GM23248 (cell line): ENCODE measurements at regions not wholly inside any gene's neighbourhood (a gene's known extent, or its start where the extent isn't known, plus 50 kb on each side); places are given as distances from the start of the nearest gene placed in this dataset.
"Not testable (repeated sequence)": the region's sequence is repeated elsewhere in the genome, so short reads cannot be mapped to it uniquely, and the experiment has no call there.

Source experiments
- DNase-seq: peaks from one replicate; pipeline ENCODE4 v3.0.0-alpha.2; 2015
- H2AFZ ChIP-seq: fragments of 200-600 bp; sonication (generic); 2 replicates; pipeline ENCODE4 v1.6.1; 2016; ENCODE audit warnings: antibody characterized with exemption
- H3F3A ChIP-seq: fragments of 200-600 bp; sonication (generic); 2 replicates; pipeline ENCODE4 v1.6.1; 2016; ENCODE audit warnings: mild to moderate bottlenecking, antibody characterized with exemption, mixed run types; ENCODE audit not compliant: insufficient read depth
- H3K27ac ChIP-seq: fragments of 200-600 bp; sonication (generic); 2 replicates; pipeline ENCODE4 v1.5.1; 2016; ENCODE audit warnings: mild to moderate bottlenecking
- H3K27me3 ChIP-seq: fragments of 200-600 bp; sonication (generic); replicated peaks from 2 replicates; pipeline ENCODE4 v1.6.1; 2016; ENCODE audit warnings: mild to moderate bottlenecking; ENCODE audit not compliant: insufficient read depth
- H3K36me3 ChIP-seq: fragments of 200-600 bp; sonication (generic); 2 replicates; pipeline ENCODE4 v1.6.1; 2016; ENCODE audit warnings: low read depth, mild to moderate bottlenecking
- H3K4me1 ChIP-seq: fragments of 200-600 bp; sonication (generic); 2 replicates; pipeline ENCODE4 v1.6.1; 2016; ENCODE audit warnings: mild to moderate bottlenecking; ENCODE audit not compliant: insufficient read depth
- H3K4me2 ChIP-seq: fragments of 200-600 bp; sonication (generic); one replicate; pipeline ENCODE4 v1.6.1; 2016; ENCODE audit warnings: mild to moderate bottlenecking; ENCODE audit not compliant: unreplicated experiment
- H3K4me3 ChIP-seq: fragments of 200-600 bp; sonication (generic); 2 replicates; pipeline ENCODE4 v1.5.1; 2016; ENCODE audit warnings: mild to moderate bottlenecking
- H3K79me2 ChIP-seq: fragments of 200-600 bp; sonication (generic); 2 replicates; pipeline ENCODE4 v1.6.1; 2016; ENCODE audit warnings: mild to moderate bottlenecking; ENCODE audit not compliant: insufficient read depth
- H3K9ac ChIP-seq: fragments of 200-600 bp; sonication (generic); 2 replicates; pipeline ENCODE4 v1.6.1; 2016; ENCODE audit warnings: mild to moderate bottlenecking
- H3K9me2 ChIP-seq: fragments of 200-600 bp; sonication (generic); 2 replicates; pipeline ENCODE4 v1.6.1; 2016; ENCODE audit warnings: mixed run types, mild to moderate bottlenecking, moderate library complexity; ENCODE audit not compliant: insufficient read depth
- H3K9me3 ChIP-seq: fragments of 200-600 bp; sonication (generic); one replicate; pipeline ENCODE4 v1.6.1; 2017; ENCODE audit warnings: low read depth
- H4K20me1 ChIP-seq: fragments of 200-600 bp; sonication (generic); 2 replicates; pipeline ENCODE4 v1.6.0; 2016; ENCODE audit not compliant: insufficient read depth
- EZH2 ChIP-seq: fragments of 200-600 bp; sonication (generic); IDR thresholded peaks from 2 replicates; pipeline ENCODE4 v1.6.1; 2018; ENCODE audit warnings: antibody characterized with exemption, mild to moderate bottlenecking; ENCODE audit not compliant: insufficient read depth, poor library complexity, severe bottlenecking
- EZH2phosphoT487 ChIP-seq: fragments of 200-600 bp; sonication (generic); IDR thresholded peaks from 2 replicates; pipeline ENCODE4 v1.6.1; 2018; ENCODE audit warnings: antibody characterized with exemption, moderate library complexity, mild to moderate bottlenecking, low read depth; ENCODE audit not compliant: insufficient read depth
- WGBS, 2 experiments: methylation state at CpG; one replicate each; pipeline ENCODE4 v1.1.6; 2015 to 2017; ENCODE audit warnings: low lambda C conversion rate in 2 of 2, low coverage in 1 of 2; ENCODE audit errors: missing lambda C conversion rate in 2 of 2; 5-methylcytosine and 5-hydroxymethylcytosine counted together
- in situ Hi-C: fragments of 300-500 bp; cut with MboI; formaldehyde crosslinking; loops from 2 replicates; pipeline ENCODE4 v1.15.0; 2020

DNA sequence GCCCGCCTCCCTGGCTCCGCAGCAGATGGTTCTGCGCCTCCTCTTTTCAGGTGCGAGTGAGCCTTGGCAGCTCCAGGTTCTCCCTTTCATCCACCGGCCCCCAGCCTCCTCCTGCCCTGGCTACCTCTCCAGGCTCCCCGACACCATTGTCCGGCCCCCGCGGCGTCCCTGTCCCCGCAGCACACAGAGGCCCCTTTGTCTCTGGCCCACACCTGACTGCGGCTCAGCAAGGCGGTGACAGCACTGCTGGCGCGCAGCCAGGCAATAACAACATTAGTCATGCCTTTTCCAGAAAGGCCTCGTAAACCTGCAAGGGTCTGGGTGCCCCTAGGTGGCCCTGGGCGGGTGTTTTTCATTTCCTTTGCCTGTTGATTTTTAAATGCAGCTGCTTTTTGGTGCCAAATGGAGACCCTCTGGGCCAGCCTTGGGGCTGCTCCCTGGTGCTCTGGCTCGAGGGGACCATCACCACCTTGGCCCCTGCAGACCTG is 73.2 kb upstream of the MEDAG start:
- Histone ChIP-seq H2AFZ (no peak overlapping the region), H3K9ac (no peak overlapping the region), H3K9me2 (no peaks in the 10 kb centered on the region), H4K20me1 (no peaks in the 10 kb centered on the region), H3K4me3 (no peak overlapping the region), H3F3A (0 out of 2 replicates have a peak, but pooled peaks cover 7% of the 10 kb centered on the region), H3K27me3 (no peaks in the 10 kb centered on the region), H3K4me2 (no peak overlapping the region), H3K9me3 (no peaks in the 10 kb centered on the region), H3K36me3 (no peaks in the 10 kb centered on the region), H3K4me1 (peaks cover 26% of the 10 kb centered on the region), H3K79me2 (no peaks in the 10 kb centered on the region), H3K27ac (no peak overlapping the region)
- no peak for TF ChIP-seq EZH2
- no peak for TF ChIP-seq EZH2phosphoT487
- 48% methylated on average over 14 to 18 of the region's 18 CpGs for WGBS, 2 experiments
- in situ Hi-C loops, result no loop called here
- DNase-seq, result peak; percentile 55

DNA sequence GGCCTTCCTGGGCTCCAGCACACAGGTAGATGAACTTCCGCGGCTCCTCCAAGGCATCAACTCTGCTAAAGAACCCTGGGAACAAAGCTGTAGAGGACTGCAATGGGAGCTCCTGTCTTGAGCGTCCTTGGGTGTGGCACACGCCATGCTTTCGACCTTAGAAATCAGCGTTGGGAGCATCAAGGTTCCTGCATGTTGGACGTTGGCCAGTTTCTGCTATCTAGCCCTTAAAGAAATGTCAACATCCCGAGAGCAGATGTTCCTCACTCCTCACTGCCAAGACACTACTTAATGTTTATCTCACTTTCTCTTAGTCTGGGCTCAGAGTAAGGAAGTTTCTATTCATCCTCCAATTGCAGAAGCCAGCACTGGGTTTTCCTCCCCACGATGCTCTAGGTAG is 70.6 kb upstream of the MEDAG start:
- H4K20me1 ChIP-seq, result no peaks in the 10 kb centered on the region
- DNase-seq, result no peak
- H3K4me3 ChIP-seq, result no peak overlapping the region
- no peak overlapping the region for H3K9ac ChIP-seq
- H2AFZ ChIP-seq, result no peak overlapping the region
- no peaks in the 10 kb centered on the region for H3F3A ChIP-seq
- no peaks in the 10 kb centered on the region for H3K36me3 ChIP-seq
- H3K27ac ChIP-seq, result no peak overlapping the region
- H3K4me1 ChIP-seq, result peaks cover 5% of the 10 kb centered on the region; the same call in 1 of the 2 replicates
- in situ Hi-C loops, result no loop called here
- no peaks in the 10 kb centered on the region for H3K27me3 ChIP-seq
- no peaks in the 10 kb centered on the region for H3K9me2 ChIP-seq
- H3K9me3 ChIP-seq, result no peaks in the 10 kb centered on the region
- WGBS, 2 experiments, result 30 to 32% methylated on average over 9 of the region's 9 CpGs
- H3K79me2 ChIP-seq, result no peaks in the 10 kb centered on the region
- H3K4me2 ChIP-seq, result no peak overlapping the region
- no peak for TF ChIP-seq EZH2phosphoT487

- no peaks in the 10 kb centered on the region for H3K79me2 ChIP-seq
- no peaks in the 10 kb centered on the region for H4K20me1 ChIP-seq
- H3K4me2 ChIP-seq, result no peak overlapping the region
- DNase-seq, result no peak
- WGBS, 2 experiments, result 87 to 93% methylated on average over 11 of the region's 11 CpGs
- no peaks in the 10 kb centered on the region for H3F3A ChIP-seq
- H3K4me1 ChIP-seq, result no peaks in the 10 kb centered on the region
- no peaks in the 10 kb centered on the region for H3K9me2 ChIP-seq
- no peak overlapping the region for H3K27ac ChIP-seq
- H3K27me3 ChIP-seq, result no peaks in the 10 kb centered on the region
- H3K36me3 ChIP-seq, result no peaks in the 10 kb centered on the region
- TF ChIP-seq EZH2 (no peak), EZH2phosphoT487 (no peak)
- H2AFZ ChIP-seq, result no peak overlapping the region
- H3K9me3 ChIP-seq, result no peaks in the 10 kb centered on the region
- in situ Hi-C loops, result no loop called here
- H3K4me3 ChIP-seq, result no peak overlapping the region
- H3K9ac ChIP-seq, result no peak overlapping the region
Measured at GRCh38 chr13:30837227-30838159, 68.6 kb upstream of the MEDAG start.

GRCh38 chr13:30839636-30840035 is 66.4 kb upstream of the MEDAG start:
- H3K79me2 ChIP-seq, H2AFZ ChIP-seq, H3K9me3 ChIP-seq, in situ Hi-C loops, H3K4me1 ChIP-seq, H3F3A ChIP-seq, H3K9me2 ChIP-seq, H4K20me1 ChIP-seq, H3K9ac ChIP-seq, H3K4me2 ChIP-seq, H3K27ac ChIP-seq, H3K36me3 ChIP-seq, DNase-seq, H3K4me3 ChIP-seq, H3K27me3 ChIP-seq: not testable (repeated sequence)
- WGBS, 2 experiments, result 90 to 100% methylated on average over 3 to 7 of the region's 30 CpGs
